ENCODE measurements at regions not wholly inside any gene's neighbourhood (a gene's known extent, or its start where the extent isn't known, plus 50 kb on each side); places are given as distances from the start of the nearest gene placed in this dataset.
"Not testable (repeated sequence)": the region's sequence is repeated elsewhere in the genome, so short reads cannot be mapped to it uniquely, and the experiment has no call there.

GRCh38 chr18:1045658-1046057 is 141.0 kb downstream of the ADCYAP1 start:
- DNase-seq (ENCODE audit: low read depth): no peak

GRCh38 chr18:1047406-1047805 is 142.7 kb downstream of the ADCYAP1 start:
- no peak for DNase-seq (ENCODE audit: low read depth)

GRCh38 chr18:1048032-1048431 is 143.4 kb downstream of the ADCYAP1 start:
- DNase-seq (ENCODE audit: low read depth): no peak

GRCh38 chr18:1049173-1049572 is 144.5 kb downstream of the ADCYAP1 start:
- no peak for DNase-seq (ENCODE audit: low read depth)

- no peak for DNase-seq (ENCODE audit: low read depth)
Observed at GRCh38 chr18:1050012-1050657, 145.5 kb downstream of the ADCYAP1 start.

- no peak for DNase-seq (ENCODE audit: low read depth)
Observed at GRCh38 chr18:1052301-1052700, 147.6 kb downstream of the ADCYAP1 start.

GRCh38 chr18:1053331-1054315 is 149.0 kb downstream of the ADCYAP1 start:
- DNase-seq (ENCODE audit: low read depth): no peak

- no peak for DNase-seq (ENCODE audit: low read depth)
Observed at GRCh38 chr18:1056404-1056803, 151.7 kb downstream of the ADCYAP1 start.

GRCh38 chr18:1057367-1057766 is 152.7 kb downstream of the ADCYAP1 start:
- DNase-seq (ENCODE audit: low read depth): no peak

GRCh38 chr18:1062588-1062987 is 157.9 kb downstream of the ADCYAP1 start:
- DNase-seq (ENCODE audit: low read depth): no peak

GRCh38 chr18:1075322-1075721 is 170.7 kb downstream of the ADCYAP1 start:
- DNase-seq (ENCODE audit: low read depth): no peak

GRCh38 chr18:1075876-1076275 is 171.2 kb downstream of the ADCYAP1 start:
- DNase-seq (ENCODE audit: low read depth): no peak

- no peak for DNase-seq (ENCODE audit: low read depth)
Observed at GRCh38 chr18:1078301-1078700, 173.6 kb downstream of the ADCYAP1 start.

- DNase-seq (ENCODE audit: low read depth): not testable (repeated sequence)
Observed at GRCh38 chr18:1083675-1084074, 179.0 kb downstream of the ADCYAP1 start.

- no peak for DNase-seq (ENCODE audit: low read depth)
Observed at GRCh38 chr18:1090758-1091157, 186.1 kb downstream of the ADCYAP1 start.

GRCh38 chr18:1092228-1092627 is 187.6 kb downstream of the ADCYAP1 start:
- DNase-seq (ENCODE audit: low read depth): no peak

GRCh38 chr18:1094409-1094808 is 189.7 kb downstream of the ADCYAP1 start:
- DNase-seq (ENCODE audit: low read depth): no peak

GRCh38 chr18:1097991-1098735 is 193.5 kb downstream of the ADCYAP1 start:
- not testable (repeated sequence) for DNase-seq (ENCODE audit: low read depth)

GRCh38 chr18:1102848-1103247 is 198.2 kb downstream of the ADCYAP1 start:
- DNase-seq (ENCODE audit: low read depth): no peak

- no peak for DNase-seq (ENCODE audit: low read depth)
Observed at GRCh38 chr18:1103537-1103936, 198.9 kb downstream of the ADCYAP1 start.

- no peak for DNase-seq (ENCODE audit: low read depth)
Observed at GRCh38 chr18:1104181-1104881, 199.7 kb downstream of the ADCYAP1 start.

- DNase-seq (ENCODE audit: low read depth): no peak
Observed at GRCh38 chr18:1124495-1124894, 219.8 kb downstream of the ADCYAP1 start.

All from CMK (cell line).